ENCODE measurements at regions not wholly inside any gene's neighbourhood (a gene's known extent, or its start where the extent isn't known, plus 50 kb on each side); places are given as distances from the start of the nearest gene placed in this dataset.

GRCh38 chr5:73390972-73391371 lies 57.6 kb downstream of the FOXD1 start:
- Histone ChIP-seq H3K4me3 (no peak overlapping the region), H3K9me3 (no peaks in the 10 kb centered on the region), H3K36me3 (no peaks in the 10 kb centered on the region), H3K9ac (ENCODE audit: low read depth in 2 of 2, low read length in 2 of 2) (no peak overlapping the region), H3K27ac (no peak overlapping the region), H3K27me3 (no peaks in the 10 kb centered on the region), H3K4me1 (no peaks in the 10 kb centered on the region)
- no peak for DNase-seq
- intact Hi-C loops (cut with DNase I), result no loop called here
- TF ChIP-seq, protein P1, sequence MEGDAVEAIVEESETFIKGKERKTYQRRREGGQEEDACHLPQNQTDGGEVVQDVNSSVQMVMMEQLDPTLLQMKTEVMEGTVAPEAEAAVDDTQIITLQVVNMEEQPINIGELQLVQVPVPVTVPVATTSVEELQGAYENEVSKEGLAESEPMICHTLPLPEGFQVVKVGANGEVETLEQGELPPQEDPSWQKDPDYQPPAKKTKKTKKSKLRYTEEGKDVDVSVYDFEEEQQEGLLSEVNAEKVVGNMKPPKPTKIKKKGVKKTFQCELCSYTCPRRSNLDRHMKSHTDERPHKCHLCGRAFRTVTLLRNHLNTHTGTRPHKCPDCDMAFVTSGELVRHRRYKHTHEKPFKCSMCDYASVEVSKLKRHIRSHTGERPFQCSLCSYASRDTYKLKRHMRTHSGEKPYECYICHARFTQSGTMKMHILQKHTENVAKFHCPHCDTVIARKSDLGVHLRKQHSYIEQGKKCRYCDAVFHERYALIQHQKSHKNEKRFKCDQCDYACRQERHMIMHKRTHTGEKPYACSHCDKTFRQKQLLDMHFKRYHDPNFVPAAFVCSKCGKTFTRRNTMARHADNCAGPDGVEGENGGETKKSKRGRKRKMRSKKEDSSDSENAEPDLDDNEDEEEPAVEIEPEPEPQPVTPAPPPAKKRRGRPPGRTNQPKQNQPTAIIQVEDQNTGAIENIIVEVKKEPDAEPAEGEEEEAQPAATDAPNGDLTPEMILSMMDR (IDR thresholded peaks at IDR 0.05), result no peak

DNA sequence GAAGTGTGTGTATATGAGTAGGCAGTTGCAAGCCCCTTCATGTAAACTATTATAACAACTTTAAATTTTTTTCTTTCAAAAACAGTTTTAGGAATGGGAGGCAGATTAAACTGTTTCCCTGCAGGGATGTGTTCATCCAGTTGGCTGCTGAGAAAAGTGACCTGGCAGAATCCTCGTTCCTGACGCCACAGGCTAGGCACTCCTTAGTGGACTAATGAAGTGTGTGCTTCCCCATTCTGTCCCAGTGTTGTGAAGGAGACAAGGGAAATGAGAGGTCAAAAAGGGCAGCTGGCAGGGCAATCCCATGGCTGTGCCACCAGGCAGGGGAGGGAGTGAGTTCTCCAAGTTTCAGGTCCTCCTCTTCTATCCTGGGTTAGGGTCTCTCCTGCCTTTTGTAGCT lies 59.8 kb downstream of the FOXD1 start:
- no peak overlapping the region for H3K27ac ChIP-seq
- TF ChIP-seq, protein P1 (IDR thresholded peaks at IDR 0.05), result no peak
- H3K4me3 ChIP-seq, result no peak overlapping the region
- H3K4me1 ChIP-seq, result no peaks in the 10 kb centered on the region
- no peaks in the 10 kb centered on the region for H3K9me3 ChIP-seq
- no peak overlapping the region for H3K9ac ChIP-seq (ENCODE audit: low read depth in 2 of 2, low read length in 2 of 2)
- no peaks in the 10 kb centered on the region for H3K27me3 ChIP-seq
- intact Hi-C loops (cut with DNase I), result no loop called here
- no peak for DNase-seq
- H3K36me3 ChIP-seq, result no peaks in the 10 kb centered on the region

GRCh38 chr5:73388306-73388684 lies 60.3 kb downstream of the FOXD1 start:
- H3K27me3 ChIP-seq, result peaks cover 2% of the 10 kb centered on the region
- H3K4me1 ChIP-seq, result no peaks in the 10 kb centered on the region
- intact Hi-C loops (cut with DNase I), result no loop called here
- TF ChIP-seq, protein P1 (IDR thresholded peaks at IDR 0.05), result no peak
- DNase-seq, result no peak
- no peak overlapping the region for H3K27ac ChIP-seq
- H3K4me3 ChIP-seq, result no peak overlapping the region
- H3K9me3 ChIP-seq, result no peaks in the 10 kb centered on the region
- no peak overlapping the region for H3K9ac ChIP-seq (ENCODE audit: low read depth in 2 of 2, low read length in 2 of 2)
- H3K36me3 ChIP-seq, result no peaks in the 10 kb centered on the region

DNA sequence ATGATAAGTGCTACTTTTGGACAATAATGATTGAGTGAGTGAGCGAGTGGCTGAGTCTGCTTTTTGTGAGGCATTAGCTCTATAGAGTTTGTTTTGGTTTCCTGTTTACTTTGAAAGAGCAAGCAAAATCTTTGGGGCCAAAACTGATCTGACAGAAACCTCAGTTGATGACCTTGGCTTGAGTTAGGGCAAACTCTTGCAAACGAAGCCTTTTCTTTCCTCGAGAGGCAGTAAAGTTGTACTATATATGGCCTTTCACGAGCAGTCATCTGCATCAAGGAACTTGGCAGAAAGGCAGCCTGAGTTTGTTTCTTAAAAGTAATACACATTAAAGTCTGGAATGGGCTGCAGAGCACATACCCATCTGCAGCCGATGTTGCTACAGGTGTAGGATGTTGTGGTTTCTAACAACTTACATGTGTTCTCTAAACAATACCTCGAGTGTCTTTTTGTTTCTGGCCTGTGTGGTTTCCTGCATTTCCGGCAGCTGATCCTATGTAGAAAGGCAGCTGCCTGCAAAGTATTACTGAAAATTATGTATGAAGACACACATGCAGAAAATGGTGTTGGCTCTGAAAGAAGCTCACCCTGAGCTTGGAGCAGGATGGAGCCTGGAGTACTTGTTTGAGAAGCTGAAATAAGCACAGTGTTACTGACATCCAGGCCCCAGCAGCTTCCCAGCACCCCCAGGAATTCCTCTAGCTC lies 60.8 kb downstream of the FOXD1 start:
- Histone ChIP-seq H3K36me3 (no peaks in the 10 kb centered on the region), H3K27me3 (peaks cover 7% of the 10 kb centered on the region), H3K27ac (no peak overlapping the region), H3K9ac (ENCODE audit: low read depth in 2 of 2, low read length in 2 of 2) (no peak overlapping the region), H3K4me1 (no peaks in the 10 kb centered on the region), H3K9me3 (no peaks in the 10 kb centered on the region), H3K4me3 (no peak overlapping the region)
- intact Hi-C loops (cut with DNase I), result no loop called here
- DNase-seq, result no peak
- TF ChIP-seq, protein P1 (IDR thresholded peaks at IDR 0.05), result no peak

GRCh38 chr5:73387149-73387591 lies 61.4 kb downstream of the FOXD1 start:
- no peaks in the 10 kb centered on the region for H3K36me3 ChIP-seq
- H3K9me3 ChIP-seq, result no peaks in the 10 kb centered on the region
- H3K4me3 ChIP-seq, result no peak overlapping the region
- TF ChIP-seq, protein P1 (IDR thresholded peaks at IDR 0.05), result no peak
- H3K27me3 ChIP-seq, result peaks cover 13% of the 10 kb centered on the region
- no peak overlapping the region for H3K9ac ChIP-seq (ENCODE audit: low read depth in 2 of 2, low read length in 2 of 2)
- intact Hi-C loops (cut with DNase I), result no loop called here
- H3K4me1 ChIP-seq, result peaks cover 3% of the 10 kb centered on the region
- no peak for DNase-seq
- H3K27ac ChIP-seq, result no peak overlapping the region

Measured in colonic mucosa (tissue), 4 donors.